GM18498 (cell line): ENCODE measurements at regions not wholly inside any gene's neighbourhood (a gene's known extent, or its start where the extent isn't known, plus 50 kb on each side); places are given as distances from the start of the nearest gene placed in this dataset.
"Not testable (repeated sequence)": the region's sequence is repeated elsewhere in the genome, so short reads cannot be mapped to it uniquely, and the experiment has no call there.

Experiments
- ATAC-seq: cut with Tn5 transposase; IDR thresholded peaks from one replicate; pipeline ENCODE4 v1.9.1; 2021; ENCODE audit warnings: mild to moderate bottlenecking, moderate library complexity; ENCODE audit not compliant: unreplicated experiment

DNA sequence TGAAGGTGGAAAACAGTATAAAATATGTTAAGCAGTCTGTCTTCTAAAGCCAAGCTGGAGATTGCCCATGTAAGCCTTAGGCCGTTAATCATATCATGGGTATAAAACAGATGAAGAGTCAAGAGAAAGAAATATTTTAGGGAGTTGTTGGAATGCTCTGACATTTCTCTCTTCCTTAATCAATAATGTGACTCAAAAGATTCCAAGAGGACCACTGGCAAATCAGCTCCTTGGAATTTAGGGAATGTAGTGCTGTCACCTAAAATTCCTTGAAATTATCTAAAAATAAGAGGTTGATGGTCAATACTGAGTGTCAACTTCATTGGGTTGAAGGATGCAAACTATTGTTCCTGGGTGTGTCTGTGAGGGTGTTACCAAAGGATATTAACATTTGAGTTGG lies 525.9 kb downstream of the KCNA4 start:
- ATAC-seq: no peak

DNA sequence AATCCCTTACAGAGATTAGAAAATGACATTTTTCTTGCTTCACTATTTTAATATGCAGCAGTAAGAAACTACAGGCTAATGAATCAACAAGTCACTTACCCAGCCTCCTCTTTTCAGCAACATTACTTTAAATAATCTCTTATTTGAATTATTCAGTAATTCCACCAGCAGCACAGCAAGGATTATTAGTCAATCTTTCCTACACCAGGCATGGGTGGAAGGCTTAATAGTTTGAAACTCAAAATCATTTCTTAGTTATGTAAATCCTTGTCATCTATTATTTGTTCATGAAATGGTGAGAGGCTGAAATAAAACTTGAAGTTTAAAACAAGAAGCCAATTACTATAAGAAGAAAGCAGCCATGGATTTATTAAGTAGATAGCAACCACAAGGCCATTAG lies 530.5 kb downstream of the KCNA4 start:
- ATAC-seq: no peak

DNA sequence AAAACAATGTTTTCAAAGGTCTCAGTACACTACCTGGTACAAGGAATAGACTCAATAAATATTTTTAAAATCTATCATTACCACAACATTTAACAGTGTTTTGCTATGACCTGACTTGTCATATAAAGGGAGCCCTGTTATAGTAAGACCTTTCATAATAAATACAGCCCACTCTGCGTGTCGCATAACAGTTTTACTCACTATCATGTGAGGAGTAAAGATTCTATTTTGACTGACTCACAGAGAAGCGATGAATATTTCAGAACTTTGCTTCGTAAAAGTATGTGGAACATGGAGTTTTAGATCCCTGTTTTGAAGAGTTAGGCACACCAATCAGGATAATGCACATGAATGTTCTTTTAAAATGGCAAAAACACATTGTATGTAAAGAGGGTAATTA lies 531.2 kb downstream of the KCNA4 start:
- no peak for ATAC-seq

DNA sequence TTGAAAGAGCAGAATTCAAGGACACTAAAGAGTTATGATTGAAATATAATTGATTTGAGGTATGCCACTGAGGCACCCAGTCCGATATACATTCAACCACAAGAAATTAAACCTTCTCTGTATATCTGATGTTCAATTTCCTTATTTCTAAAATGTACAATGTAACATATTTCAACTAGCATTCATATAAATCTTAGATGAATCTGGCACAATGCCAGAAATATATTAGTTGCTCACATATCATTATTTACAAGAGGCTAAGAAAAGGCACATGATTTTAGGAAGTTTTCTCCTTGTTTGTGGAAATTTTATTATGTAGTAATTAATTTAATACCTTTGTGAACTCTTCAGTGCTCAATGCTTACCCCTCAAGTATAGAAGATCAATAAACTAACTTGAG lies 532.3 kb downstream of the KCNA4 start:
- no peak for ATAC-seq

DNA sequence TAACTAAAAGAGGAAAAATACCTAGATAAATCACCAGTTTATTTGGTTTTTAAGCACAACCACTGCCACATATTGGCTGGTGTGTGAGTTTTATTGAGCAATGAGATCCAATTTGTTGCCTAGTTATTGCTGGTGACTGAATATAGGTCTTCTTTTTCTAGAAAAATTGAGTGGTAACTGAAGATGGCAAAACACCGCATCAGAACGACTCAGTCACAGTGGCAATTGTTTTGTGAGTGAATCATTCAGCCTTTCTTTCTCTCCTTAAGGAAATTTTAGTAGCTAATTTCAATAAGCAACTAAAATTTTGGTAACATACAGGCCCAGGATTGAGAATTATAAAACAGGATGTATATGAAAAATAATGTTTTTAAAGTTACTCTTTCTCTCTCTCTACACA lies 533.0 kb downstream of the KCNA4 start:
- ATAC-seq: no peak

DNA sequence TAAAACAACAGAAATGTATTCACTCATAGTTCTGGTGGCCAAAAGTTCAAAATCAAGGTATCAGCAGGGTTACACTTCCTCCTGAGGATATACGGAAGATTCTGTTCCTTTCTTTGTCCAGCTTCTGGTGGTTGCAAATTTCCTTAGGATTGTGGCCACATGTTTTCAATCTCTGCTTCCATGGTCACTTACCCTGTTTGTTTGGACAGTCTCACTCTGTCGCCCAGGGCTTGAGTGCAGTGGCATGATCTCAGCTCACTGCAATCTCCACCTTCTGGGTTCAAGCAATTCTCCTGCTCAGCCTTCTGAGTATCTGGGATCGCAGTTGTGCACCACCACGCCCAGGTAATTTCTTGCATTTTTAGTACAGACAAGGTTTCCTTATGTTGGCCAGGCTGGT lies 534.3 kb downstream of the KCNA4 start:
- no peak for ATAC-seq

DNA sequence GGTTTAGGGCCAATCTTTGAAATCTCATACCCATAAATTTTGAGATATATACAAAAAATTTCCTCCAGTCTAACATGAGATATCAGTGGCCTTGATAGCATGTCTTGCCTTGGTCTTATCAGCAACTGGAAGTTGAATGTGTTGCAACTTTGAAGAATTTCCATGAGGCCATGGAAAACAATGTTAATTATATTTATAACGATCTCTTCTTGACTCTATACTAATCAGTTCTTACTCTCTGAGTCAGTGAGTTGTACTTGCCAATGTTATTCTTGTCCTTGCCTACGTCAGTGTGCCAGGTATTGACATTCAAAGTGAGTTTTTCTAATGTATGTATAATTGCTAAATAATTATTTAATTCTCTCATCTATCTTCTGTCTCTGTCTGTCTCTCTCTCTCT lies 535.1 kb downstream of the KCNA4 start:
- ATAC-seq: no peak

DNA sequence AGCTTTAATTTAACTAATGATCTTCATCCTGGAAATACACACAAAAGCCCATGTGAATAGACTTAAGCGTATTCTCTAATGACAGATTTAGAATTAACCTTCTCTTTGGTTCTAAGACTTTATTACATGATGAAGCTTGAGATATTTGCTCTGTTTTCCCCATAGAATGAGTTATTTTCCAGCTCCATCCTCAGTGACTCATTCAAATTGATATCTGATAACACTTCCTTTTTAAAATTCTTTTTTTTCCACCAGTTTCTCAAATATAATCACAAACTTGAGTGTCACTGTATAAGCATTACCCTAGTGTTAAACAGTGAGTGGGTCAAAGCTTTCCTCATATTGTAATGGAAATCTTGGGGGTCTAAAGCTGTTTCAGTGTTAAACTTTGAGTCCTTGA lies 535.8 kb downstream of the KCNA4 start:
- ATAC-seq: no peak

DNA sequence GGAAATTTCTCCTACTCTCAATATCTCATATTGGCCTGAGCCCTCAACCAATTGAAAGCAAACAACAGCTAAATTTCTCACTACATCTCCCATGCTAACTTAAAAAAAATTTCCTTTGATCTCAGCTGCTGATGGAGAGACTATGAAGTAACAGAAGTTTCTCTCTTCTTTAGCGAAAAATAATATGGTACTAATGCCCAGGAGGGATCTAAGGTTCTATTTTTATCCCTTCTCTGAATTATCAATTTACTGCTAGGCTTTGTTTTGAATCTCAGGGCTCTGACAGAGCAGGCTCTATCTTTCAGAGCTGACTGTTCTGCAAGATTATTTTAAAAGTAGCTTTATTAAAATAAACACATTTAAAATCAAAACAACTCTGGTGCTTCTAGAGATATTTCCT lies 558.6 kb downstream of the KCNA4 start:
- ATAC-seq: no peak

DNA sequence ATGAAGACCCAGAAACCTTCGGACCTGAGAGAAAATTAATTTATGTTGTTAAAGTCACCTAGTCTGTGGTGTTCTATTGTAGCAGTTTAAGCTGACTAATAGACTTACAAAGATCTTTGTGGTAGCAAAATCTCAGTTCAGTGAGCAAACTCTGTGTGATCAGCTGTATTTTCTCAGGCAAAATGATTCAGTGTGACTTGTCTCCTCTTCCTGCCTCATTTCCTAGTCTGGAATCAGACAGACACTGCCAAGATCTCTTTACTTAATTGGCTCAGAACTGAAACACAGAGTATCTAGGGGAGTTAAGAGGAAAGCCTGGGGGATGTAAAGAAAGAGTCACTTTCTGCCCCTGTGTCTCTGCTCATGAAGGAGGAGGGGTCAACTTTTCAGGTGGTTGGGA lies 564.7 kb downstream of the KCNA4 start:
- ATAC-seq: no peak

DNA sequence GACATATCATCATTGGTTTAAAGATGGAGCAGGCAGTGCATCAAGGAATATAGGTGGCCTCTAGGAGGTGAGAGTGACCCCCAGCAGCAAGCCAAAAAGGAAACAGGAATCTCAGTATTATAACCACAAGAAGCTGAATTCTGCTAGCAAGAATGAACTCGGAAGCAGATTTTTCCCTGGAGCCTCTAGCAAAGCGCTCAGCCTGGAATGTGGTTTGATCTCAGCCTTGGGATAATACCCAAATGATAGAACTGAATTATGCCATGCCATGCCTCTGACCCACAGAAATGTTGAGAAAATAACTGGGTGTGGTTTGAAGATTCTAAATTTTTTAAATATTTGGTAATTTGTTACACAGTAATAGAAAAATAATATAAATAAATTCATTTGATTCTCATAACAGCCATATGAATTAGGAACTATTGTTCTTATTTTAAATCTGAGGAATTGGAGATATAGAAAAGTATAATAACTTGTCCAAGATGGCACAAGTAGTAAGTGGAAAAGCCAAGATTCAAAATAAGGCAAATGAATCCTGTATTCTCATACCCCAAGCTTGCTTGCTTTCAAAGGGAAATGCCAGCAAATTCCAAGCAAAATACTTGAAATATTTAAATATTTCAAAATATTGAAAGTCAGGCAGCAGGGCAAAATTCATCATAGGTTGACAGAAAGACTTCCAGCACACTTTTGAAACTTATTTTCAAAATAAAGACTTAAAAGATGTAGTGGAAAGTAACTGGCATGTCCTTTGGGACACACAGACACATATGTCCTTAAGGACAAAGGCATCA lies 567.4 kb downstream of the KCNA4 start:
- no peak for ATAC-seq

DNA sequence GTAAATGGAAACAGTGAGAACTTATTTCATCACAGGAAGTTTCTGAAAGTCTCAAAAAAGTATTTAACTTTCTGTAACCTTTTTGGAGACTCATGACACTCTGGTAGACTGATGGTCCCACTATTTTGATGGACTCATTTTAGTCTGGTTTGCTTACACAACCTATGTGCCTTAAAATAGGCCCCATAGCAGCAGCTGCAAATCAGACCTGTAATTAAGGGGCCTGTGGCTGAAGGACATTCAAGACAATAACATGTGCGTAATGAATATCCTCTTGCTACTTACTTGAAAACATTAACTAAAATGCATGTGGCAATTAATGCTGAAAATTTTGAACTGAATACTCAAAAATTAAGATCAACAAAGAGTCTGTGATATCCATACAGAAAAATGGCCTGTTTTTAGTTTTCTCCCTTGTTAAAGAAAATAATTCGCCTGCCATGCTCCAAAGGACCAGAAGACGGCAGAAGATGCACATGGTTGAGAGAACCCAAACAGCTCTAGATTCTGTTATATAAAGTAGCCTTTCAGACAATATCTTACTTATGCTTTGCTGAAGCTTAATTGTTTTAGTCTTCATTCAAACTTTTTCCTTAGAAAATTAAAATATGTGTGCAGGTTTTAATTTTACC lies 568.5 kb downstream of the KCNA4 start:
- no peak for ATAC-seq

DNA sequence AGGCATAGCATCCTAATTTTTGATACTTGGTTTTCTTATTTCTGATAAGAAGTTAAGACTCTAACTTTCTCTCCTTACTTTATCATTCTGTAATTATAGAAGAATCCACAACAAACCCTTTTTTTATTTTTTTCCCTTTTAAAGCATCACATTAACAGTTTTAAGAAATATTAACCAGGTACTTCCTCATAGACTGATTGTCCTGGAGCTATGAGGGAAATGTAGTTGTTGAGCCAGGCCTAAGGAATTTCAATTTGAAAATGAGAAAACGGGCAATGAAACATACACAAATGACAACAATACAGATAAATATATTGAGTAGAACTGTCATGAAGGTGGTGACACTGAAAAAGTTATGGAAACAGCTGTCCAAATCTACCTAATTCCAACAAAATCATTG lies 569.0 kb downstream of the KCNA4 start:
- ATAC-seq: no peak

DNA sequence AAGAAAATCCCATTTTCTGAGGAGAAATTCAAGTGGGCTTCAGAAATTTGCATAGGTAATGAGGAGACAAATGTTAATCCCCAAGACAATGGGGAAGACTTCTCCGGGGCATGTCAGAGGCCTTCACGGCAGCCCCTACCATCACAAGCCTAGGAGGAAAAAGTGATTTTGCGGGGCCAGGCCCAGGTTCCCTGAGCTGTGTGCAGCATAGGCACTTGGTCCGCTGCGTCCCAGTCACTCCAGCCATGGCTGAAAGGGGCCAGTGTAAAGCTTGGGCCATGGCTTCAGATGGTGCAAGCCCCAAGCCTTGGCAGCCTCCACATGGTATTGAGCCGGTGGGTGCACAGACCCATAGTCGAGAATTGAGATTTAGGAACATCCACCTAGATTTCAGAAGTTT lies 570.7 kb downstream of the KCNA4 start:
- ATAC-seq: no peak

DNA sequence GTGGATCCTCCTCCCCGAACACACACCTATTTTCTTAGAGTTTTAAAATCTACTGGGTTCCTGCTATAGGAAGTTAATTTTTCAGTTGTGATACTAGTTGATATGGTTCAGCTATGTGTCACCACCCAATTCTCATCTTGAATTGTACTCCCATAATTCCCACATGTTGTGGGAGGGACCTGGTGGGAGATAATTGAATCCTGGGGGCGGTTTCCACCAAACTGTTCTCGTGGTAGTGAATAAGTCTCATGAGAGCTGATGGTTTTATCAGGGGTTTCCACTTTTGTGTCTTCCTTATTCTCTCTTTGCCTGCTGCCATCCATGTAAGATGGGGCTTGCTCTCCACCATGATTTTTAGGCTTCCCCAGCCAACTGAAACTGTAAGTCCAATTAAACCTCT lies 571.6 kb downstream of the KCNA4 start:
- not testable (repeated sequence) for ATAC-seq

DNA sequence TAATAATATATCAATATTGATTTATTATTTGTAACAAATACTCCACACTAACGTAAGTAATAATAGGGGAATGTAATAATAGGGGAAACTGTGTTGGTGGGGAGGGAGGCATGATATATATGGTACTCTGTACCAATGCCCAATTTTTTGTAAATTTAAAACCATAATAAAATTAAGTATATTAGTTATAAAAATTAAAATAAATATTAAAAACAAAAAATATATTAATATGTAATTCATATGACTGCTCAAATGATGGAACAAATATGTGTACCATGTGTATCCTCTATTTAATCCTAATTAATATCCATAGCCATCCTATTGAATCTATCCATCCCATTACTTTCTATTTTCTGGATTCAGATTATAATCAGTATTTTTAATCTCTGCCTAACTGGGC lies 578.0 kb downstream of the KCNA4 start:
- no peak for ATAC-seq

DNA sequence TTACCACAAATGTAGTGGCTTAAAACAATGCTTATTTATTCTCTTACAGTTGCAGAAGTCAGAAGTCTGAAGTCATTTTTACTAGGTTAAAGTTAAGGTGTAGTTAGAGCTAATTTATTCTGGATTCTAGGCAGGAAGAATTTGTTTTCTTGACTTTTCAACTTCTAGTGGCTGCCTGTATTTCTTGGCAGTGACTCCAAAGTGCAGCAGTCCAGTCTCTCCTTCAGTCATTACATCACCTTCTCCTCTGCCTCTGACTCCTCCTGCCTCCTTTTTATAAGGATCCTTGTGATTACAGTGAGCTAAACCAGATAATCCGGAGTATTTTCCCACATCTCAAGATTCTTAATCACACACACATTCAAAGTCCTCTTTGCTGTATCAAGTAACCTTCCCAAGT lies 581.4 kb downstream of the KCNA4 start:
- ATAC-seq: no peak

DNA sequence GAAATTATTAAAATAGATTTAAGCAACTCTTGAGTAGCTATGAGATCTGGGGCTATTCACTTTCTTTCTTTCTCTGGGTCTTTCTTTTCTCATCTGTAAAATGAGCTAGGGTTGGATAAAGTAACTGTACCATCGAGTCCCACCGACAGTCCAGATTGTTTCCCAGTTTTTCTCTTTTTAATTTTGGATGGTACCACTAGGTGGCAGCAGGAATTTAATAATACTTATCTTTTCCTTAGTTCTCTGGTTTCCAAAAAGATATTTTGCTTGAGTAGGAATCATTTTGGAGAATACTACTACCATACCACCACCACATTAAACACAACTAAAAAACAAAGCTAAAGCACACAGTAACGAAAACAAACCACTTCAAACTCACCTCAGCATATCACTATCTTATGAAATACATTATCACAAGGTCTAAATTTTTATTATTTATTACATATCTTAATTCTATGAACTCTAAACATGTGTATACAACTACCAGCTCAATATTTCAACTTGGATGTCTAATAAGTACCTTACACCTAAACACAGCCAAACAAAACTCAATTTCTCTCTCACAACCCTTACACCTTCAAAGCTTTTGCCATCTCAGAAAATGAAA lies 584.0 kb downstream of the KCNA4 start:
- no peak for ATAC-seq

DNA sequence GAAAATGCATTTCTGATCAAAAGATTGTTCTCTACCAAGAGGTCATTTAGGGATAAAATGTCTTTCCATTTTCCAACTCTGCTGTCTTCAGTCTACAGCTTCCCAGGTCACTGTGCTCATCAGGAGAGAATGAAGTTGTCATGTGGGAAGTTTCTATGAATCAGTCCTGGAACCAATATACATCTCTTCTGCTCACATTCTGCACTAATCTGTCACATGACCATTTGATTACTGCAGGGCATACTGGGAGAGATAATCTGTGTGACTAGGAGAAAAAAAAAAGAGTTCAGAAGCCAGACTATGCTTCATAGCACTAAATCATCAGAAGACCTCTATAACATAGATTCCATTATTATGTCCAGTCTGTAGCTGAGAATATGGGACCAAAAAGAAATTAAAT lies 611.5 kb downstream of the KCNA4 start:
- no peak for ATAC-seq

DNA sequence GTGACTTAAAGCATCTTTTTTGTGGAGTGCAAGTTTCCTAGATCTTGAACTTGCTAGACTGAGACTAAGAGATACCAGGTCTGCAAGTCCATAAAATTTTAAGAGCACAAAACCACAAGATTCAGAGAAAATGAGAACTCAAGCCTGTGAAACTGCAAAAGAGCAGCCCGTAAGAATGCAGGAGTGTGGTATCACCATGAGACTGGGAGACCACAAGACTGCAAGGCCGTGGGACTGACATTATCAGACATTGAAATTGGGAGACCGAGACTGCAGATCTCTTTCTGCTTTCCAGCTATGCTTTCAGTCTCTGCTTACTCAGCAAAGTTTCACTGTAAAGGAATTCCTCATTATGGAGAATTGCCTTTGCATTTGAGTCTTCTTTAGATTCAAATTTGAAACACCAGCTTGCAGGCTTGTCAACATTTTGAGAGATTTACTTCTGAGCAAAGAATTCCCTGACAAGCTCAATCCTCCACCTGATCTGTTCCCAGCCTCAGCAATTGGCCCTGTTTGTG lies 621.2 kb downstream of the KCNA4 start:
- no peak for ATAC-seq

DNA sequence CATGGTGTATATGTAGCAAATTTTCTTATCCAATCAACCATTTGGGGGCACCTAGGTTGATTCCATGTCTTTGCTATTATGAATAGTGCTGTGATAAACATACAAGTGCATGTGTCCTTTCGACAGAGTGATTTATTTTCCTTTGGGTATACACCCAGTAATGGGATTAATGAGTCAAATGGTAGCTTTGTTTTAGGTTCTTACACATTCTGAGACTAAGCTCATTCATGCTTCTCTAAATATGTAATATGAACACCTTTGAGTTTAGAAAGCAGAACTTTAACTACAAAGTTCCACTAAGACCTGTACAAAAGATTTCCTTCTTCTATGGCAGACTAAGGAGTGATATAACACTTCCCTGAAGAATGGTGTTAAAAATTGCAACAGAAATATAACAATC lies 627.0 kb downstream of the KCNA4 start:
- ATAC-seq: no peak

DNA sequence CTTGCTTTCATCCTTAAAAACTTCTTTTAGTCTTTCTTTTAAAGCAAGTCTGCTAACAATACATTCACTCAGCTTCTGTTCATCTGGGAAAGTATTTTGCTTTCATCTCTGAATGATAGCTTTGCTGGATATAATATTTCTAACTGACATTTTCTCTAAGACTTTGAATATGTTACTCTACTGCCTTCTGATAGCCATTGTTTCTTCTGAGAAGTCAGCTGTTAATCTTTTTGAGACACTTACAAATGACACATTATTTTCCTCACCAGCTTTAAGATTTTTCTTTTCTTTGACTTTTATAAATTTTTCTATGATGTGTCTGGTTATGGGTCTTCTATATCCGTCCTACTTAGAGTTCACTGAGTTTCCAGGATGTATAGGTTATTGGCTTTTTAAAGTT lies 643.1 kb downstream of the KCNA4 start:
- no peak for ATAC-seq
